ENCODE measurements at regions not wholly inside any gene's neighbourhood (a gene's known extent, or its start where the extent isn't known, plus 50 kb on each side); places are given as distances from the start of the nearest gene placed in this dataset.

DNA sequence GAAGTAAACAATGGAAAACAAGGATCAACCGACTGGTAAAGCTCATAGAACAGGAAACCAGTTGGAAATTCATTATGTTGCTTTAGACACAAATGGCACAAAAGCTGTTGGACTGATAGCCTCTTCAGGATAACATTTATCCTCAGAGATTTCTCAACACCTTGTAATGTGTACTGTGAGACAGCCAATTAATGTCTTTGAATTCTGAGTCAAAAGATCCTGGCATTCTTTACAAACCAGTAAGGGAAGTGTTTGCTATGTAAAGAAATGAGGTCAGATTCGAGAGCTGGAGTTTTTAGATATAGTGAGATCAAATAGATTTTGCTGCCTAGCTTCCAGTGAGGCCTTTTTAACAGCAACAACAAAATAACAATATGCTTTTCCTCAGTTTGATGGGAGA lies 439.2 kb downstream of the C6orf118 start:
- H3K27me3 ChIP-seq (ENCODE audit: control insufficient read depth in 1 of 2, insufficient read depth in 2 of 2, low read length in 2 of 2) = no peaks in the 10 kb centered on the region
- H3K4me3 ChIP-seq (ENCODE audit: low read depth in 1 of 2, low read length in 2 of 2) = no peak overlapping the region
- no peaks in the 10 kb centered on the region for H3K36me3 ChIP-seq (ENCODE audit: control insufficient read depth in 1 of 2, insufficient read depth in 2 of 2, low read length in 2 of 2)
- no peak overlapping the region for H3K9ac ChIP-seq (ENCODE audit: low read depth in 1 of 2, low read length in 2 of 2)
- peaks cover 6 to 21% of the 10 kb centered on the region in 2 donors for H3K9me3 ChIP-seq (ENCODE audit: control insufficient read depth in 1 of 2, low read length in 2 of 2)
- no peak overlapping the region for H3K27ac ChIP-seq (ENCODE audit: low read depth, low read length)
- no peaks in the 10 kb centered on the region for H3K4me1 ChIP-seq (ENCODE audit: control insufficient read depth in 1 of 2, insufficient read depth in 2 of 2, low read length in 2 of 2)

DNA sequence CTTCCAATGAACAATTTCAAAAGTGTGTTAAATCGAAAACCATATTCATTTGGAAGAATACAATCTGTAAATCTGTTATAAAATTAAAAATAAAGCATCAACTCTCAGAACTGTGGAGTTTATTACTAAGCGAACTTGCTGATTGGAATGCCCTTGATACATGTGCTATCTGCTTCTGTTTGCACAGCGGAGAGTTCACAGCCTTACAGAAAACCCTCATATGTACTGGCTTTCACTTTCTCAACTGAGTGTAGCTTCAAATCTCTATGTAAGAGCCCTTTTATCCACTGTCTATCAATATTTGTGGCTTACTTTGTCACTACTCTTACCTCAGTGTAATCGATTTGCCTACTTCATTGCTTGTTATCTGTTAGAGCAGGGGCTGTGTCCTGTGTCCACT lies 447.4 kb downstream of the C6orf118 start:
- H3K9me3 ChIP-seq (ENCODE audit: control insufficient read depth in 1 of 2, low read length in 2 of 2) = peaks cover 0 to 17% of the 10 kb centered on the region in 2 donors
- no peak overlapping the region for H3K4me3 ChIP-seq (ENCODE audit: low read depth in 1 of 2, low read length in 2 of 2)
- H3K36me3 ChIP-seq (ENCODE audit: control insufficient read depth in 1 of 2, insufficient read depth in 2 of 2, low read length in 2 of 2) = no peaks in the 10 kb centered on the region
- no peaks in the 10 kb centered on the region for H3K27me3 ChIP-seq (ENCODE audit: control insufficient read depth in 1 of 2, insufficient read depth in 2 of 2, low read length in 2 of 2)
- no peak overlapping the region for H3K27ac ChIP-seq (ENCODE audit: low read depth, low read length)
- no peak overlapping the region for H3K9ac ChIP-seq (ENCODE audit: low read depth in 1 of 2, low read length in 2 of 2)
- no peaks in the 10 kb centered on the region for H3K4me1 ChIP-seq (ENCODE audit: control insufficient read depth in 1 of 2, insufficient read depth in 2 of 2, low read length in 2 of 2)

GRCh38 chr6:164859816-164860215 lies 449.6 kb downstream of the C6orf118 start:
- H3K4me1 ChIP-seq (ENCODE audit: control insufficient read depth in 1 of 2, insufficient read depth in 2 of 2, low read length in 2 of 2) = no peaks in the 10 kb centered on the region
- H3K4me3 ChIP-seq (ENCODE audit: low read depth in 1 of 2, low read length in 2 of 2) = no peak overlapping the region
- H3K9ac ChIP-seq (ENCODE audit: low read depth in 1 of 2, low read length in 2 of 2) = no peak overlapping the region
- peaks cover 0 to 14% of the 10 kb centered on the region in 2 donors for H3K9me3 ChIP-seq (ENCODE audit: control insufficient read depth in 1 of 2, low read length in 2 of 2)
- no peaks in the 10 kb centered on the region for H3K27me3 ChIP-seq (ENCODE audit: control insufficient read depth in 1 of 2, insufficient read depth in 2 of 2, low read length in 2 of 2)
- H3K27ac ChIP-seq (ENCODE audit: low read depth, low read length) = no peak overlapping the region
- H3K36me3 ChIP-seq (ENCODE audit: control insufficient read depth in 1 of 2, insufficient read depth in 2 of 2, low read length in 2 of 2) = no peaks in the 10 kb centered on the region

GRCh38 chr6:164856138-164856537 lies 453.3 kb downstream of the C6orf118 start:
- Histone ChIP-seq H3K4me1 (ENCODE audit: control insufficient read depth in 1 of 2, insufficient read depth in 2 of 2, low read length in 2 of 2) (no peaks in the 10 kb centered on the region), H3K36me3 (ENCODE audit: control insufficient read depth in 1 of 2, insufficient read depth in 2 of 2, low read length in 2 of 2) (no peaks in the 10 kb centered on the region), H3K4me3 (ENCODE audit: low read depth in 1 of 2, low read length in 2 of 2) (no peak overlapping the region)

GRCh38 chr6:164855281-164855680 lies 454.1 kb downstream of the C6orf118 start:
- no peak overlapping the region for H3K27ac ChIP-seq (ENCODE audit: low read depth, low read length)
- H3K27me3 ChIP-seq (ENCODE audit: control insufficient read depth in 1 of 2, insufficient read depth in 2 of 2, low read length in 2 of 2) = no peaks in the 10 kb centered on the region
- H3K9ac ChIP-seq (ENCODE audit: low read depth in 1 of 2, low read length in 2 of 2) = no peak overlapping the region
- H3K4me1 ChIP-seq (ENCODE audit: control insufficient read depth in 1 of 2, insufficient read depth in 2 of 2, low read length in 2 of 2) = no peaks in the 10 kb centered on the region
- peaks cover 0 to 9% of the 10 kb centered on the region in 2 donors for H3K9me3 ChIP-seq (ENCODE audit: control insufficient read depth in 1 of 2, low read length in 2 of 2)
- no peak overlapping the region for H3K4me3 ChIP-seq (ENCODE audit: low read depth in 1 of 2, low read length in 2 of 2)
- no peaks in the 10 kb centered on the region for H3K36me3 ChIP-seq (ENCODE audit: control insufficient read depth in 1 of 2, insufficient read depth in 2 of 2, low read length in 2 of 2)

More at GRCh38 chr6:164856138-164856537, 453.3 kb downstream of the C6orf118 start:
- no peak overlapping the region for H3K9ac ChIP-seq (ENCODE audit: low read depth in 1 of 2, low read length in 2 of 2)
- H3K27ac ChIP-seq (ENCODE audit: low read depth, low read length) = no peak overlapping the region
- peaks cover 0 to 17% of the 10 kb centered on the region in 2 donors for H3K9me3 ChIP-seq (ENCODE audit: control insufficient read depth in 1 of 2, low read length in 2 of 2)
- no peaks in the 10 kb centered on the region for H3K27me3 ChIP-seq (ENCODE audit: control insufficient read depth in 1 of 2, insufficient read depth in 2 of 2, low read length in 2 of 2)

GRCh38 chr6:164854526-164854925 lies 454.9 kb downstream of the C6orf118 start:
- no peaks in the 10 kb centered on the region for H3K4me1 ChIP-seq (ENCODE audit: control insufficient read depth in 1 of 2, insufficient read depth in 2 of 2, low read length in 2 of 2)
- no peak overlapping the region for H3K4me3 ChIP-seq (ENCODE audit: low read depth in 1 of 2, low read length in 2 of 2)
- H3K9me3 ChIP-seq (ENCODE audit: control insufficient read depth in 1 of 2, low read length in 2 of 2) = peaks cover 0 to 9% of the 10 kb centered on the region in 2 donors
- H3K27ac ChIP-seq (ENCODE audit: low read depth, low read length) = no peak overlapping the region
- no peaks in the 10 kb centered on the region for H3K36me3 ChIP-seq (ENCODE audit: control insufficient read depth in 1 of 2, insufficient read depth in 2 of 2, low read length in 2 of 2)
- H3K9ac ChIP-seq (ENCODE audit: low read depth in 1 of 2, low read length in 2 of 2) = no peak overlapping the region
- H3K27me3 ChIP-seq (ENCODE audit: control insufficient read depth in 1 of 2, insufficient read depth in 2 of 2, low read length in 2 of 2) = no peaks in the 10 kb centered on the region

DNA sequence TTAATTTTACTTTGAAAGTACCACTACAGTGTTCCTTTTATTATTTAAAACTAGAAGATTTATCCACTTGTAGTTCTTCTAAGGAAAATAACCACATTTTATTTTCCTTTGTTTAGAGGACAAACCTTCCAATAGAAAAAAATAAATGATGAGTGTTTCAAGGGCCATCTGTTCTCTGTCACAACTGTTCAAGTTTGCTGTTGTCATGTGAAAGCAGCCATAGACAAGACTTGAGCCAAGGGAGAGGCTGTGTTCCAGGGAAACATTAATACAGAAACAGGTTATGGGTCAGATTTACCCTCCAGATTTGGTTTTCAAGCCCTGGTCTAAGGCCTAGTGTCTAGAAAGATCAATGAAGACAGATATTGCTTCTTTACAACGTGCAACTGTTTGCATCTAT lies 463.6 kb downstream of the C6orf118 start:
- no peak overlapping the region for H3K4me3 ChIP-seq (ENCODE audit: low read depth in 1 of 2, low read length in 2 of 2)
- no peaks in the 10 kb centered on the region for H3K27me3 ChIP-seq (ENCODE audit: control insufficient read depth in 1 of 2, insufficient read depth in 2 of 2, low read length in 2 of 2)
- no peak overlapping the region for H3K27ac ChIP-seq (ENCODE audit: low read depth, low read length)
- no peak overlapping the region for H3K9ac ChIP-seq (ENCODE audit: low read depth in 1 of 2, low read length in 2 of 2)
- H3K36me3 ChIP-seq (ENCODE audit: control insufficient read depth in 1 of 2, insufficient read depth in 2 of 2, low read length in 2 of 2) = no peaks in the 10 kb centered on the region
- no peaks in the 10 kb centered on the region for H3K4me1 ChIP-seq (ENCODE audit: control insufficient read depth in 1 of 2, insufficient read depth in 2 of 2, low read length in 2 of 2)
- H3K9me3 ChIP-seq (ENCODE audit: control insufficient read depth in 1 of 2, low read length in 2 of 2) = peaks cover 0 to 9% of the 10 kb centered on the region in 2 donors

DNA sequence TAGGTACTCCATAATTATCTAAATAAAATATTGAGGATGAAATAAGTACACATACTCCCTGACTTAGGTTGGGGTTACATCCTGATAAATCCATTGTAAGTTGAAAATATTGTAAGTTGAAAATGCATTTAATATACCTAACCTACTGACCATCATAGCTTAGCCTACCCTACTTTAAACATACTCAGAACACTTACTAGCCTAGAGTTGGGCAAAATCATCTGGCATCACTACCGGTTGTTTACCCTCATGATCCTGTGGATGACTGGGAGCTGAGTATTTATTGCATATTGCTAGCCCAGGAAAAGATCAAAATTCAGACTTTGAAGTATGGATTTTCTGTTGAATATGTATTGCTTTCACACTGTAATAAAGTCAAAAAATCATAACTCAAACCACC lies 467.3 kb downstream of the C6orf118 start:
- Histone ChIP-seq H3K4me1 (ENCODE audit: control insufficient read depth in 1 of 2, insufficient read depth in 2 of 2, low read length in 2 of 2) (no peaks in the 10 kb centered on the region), H3K36me3 (ENCODE audit: control insufficient read depth in 1 of 2, insufficient read depth in 2 of 2, low read length in 2 of 2) (no peaks in the 10 kb centered on the region), H3K9me3 (ENCODE audit: control insufficient read depth in 1 of 2, low read length in 2 of 2) (peaks cover 5 to 13% of the 10 kb centered on the region in 2 donors), H3K9ac (ENCODE audit: low read depth in 1 of 2, low read length in 2 of 2) (no peak overlapping the region), H3K27ac (ENCODE audit: low read depth, low read length) (no peak overlapping the region), H3K27me3 (ENCODE audit: control insufficient read depth in 1 of 2, insufficient read depth in 2 of 2, low read length in 2 of 2) (no peaks in the 10 kb centered on the region), H3K4me3 (ENCODE audit: low read depth in 1 of 2, low read length in 2 of 2) (no peak overlapping the region)

DNA sequence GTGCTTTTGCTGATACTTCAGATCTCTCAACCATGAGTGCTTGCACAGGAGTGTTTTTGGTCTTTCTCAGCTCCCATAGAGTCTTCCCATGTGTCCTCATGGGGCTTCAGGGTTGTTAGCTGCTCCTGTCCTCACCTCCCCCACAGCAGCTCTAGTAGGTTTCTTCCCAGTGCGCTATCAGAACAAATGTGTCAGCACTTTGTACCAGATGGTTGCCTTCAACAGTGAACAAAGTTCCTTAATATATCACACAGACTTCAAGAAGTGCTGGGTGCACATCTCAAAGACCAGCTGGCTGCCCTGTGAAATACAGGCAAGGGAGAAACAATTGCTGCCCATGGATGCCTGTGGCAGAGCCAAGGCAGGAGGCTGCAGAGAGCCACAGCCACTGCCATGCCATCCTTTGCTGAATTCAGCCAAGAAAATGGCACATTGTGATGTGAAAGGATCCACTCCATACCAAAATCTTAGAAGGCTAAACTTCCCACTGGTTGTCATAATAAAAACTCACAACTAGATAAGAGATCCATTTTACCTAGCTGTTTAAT lies 471.3 kb downstream of the C6orf118 start:
- Histone ChIP-seq H3K27ac (ENCODE audit: low read depth, low read length) (no peak overlapping the region), H3K4me1 (ENCODE audit: control insufficient read depth in 1 of 2, insufficient read depth in 2 of 2, low read length in 2 of 2) (no peaks in the 10 kb centered on the region), H3K9me3 (ENCODE audit: control insufficient read depth in 1 of 2, low read length in 2 of 2) (peaks cover 8 to 13% of the 10 kb centered on the region in 2 donors), H3K27me3 (ENCODE audit: control insufficient read depth in 1 of 2, insufficient read depth in 2 of 2, low read length in 2 of 2) (no peaks in the 10 kb centered on the region), H3K36me3 (ENCODE audit: control insufficient read depth in 1 of 2, insufficient read depth in 2 of 2, low read length in 2 of 2) (no peaks in the 10 kb centered on the region), H3K9ac (ENCODE audit: low read depth in 1 of 2, low read length in 2 of 2) (no peak overlapping the region), H3K4me3 (ENCODE audit: low read depth in 1 of 2, low read length in 2 of 2) (no peak overlapping the region)

- Histone ChIP-seq H3K27ac (ENCODE audit: low read depth, low read length) (no peak overlapping the region), H3K4me1 (ENCODE audit: control insufficient read depth in 1 of 2, insufficient read depth in 2 of 2, low read length in 2 of 2) (no peaks in the 10 kb centered on the region), H3K27me3 (ENCODE audit: control insufficient read depth in 1 of 2, insufficient read depth in 2 of 2, low read length in 2 of 2) (no peaks in the 10 kb centered on the region), H3K9ac (ENCODE audit: low read depth in 1 of 2, low read length in 2 of 2) (no peak overlapping the region), H3K4me3 (ENCODE audit: low read depth in 1 of 2, low read length in 2 of 2) (no peak overlapping the region), H3K36me3 (ENCODE audit: control insufficient read depth in 1 of 2, insufficient read depth in 2 of 2, low read length in 2 of 2) (no peaks in the 10 kb centered on the region), H3K9me3 (ENCODE audit: control insufficient read depth in 1 of 2, low read length in 2 of 2) (peaks cover 13 to 18% of the 10 kb centered on the region in 2 donors)
Observed at GRCh38 chr6:164836486-164836885, 472.9 kb downstream of the C6orf118 start.

DNA sequence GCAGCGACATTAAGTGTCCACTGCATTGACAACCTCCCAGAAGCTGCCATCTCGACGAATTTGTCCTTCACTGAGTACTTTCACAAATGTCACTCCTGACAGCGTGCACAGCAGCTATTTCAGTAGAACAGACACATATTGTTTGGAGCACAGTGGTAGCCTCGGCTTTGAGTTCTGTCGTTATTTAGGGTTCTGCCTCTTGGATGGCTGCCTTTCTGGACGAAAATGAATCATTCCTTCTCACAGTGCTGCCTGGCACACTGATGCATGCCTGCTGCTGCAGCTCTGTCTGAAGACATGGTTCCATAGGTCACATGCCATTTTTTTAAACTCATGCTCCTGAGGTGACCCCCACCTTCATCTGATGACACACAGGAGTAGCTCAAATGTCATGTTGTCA lies 477.0 kb downstream of the C6orf118 start:
- no peak overlapping the region for H3K9ac ChIP-seq (ENCODE audit: low read depth in 1 of 2, low read length in 2 of 2)
- no peak overlapping the region for H3K4me3 ChIP-seq (ENCODE audit: low read depth in 1 of 2, low read length in 2 of 2)
- no peaks in the 10 kb centered on the region for H3K36me3 ChIP-seq (ENCODE audit: control insufficient read depth in 1 of 2, insufficient read depth in 2 of 2, low read length in 2 of 2)
- H3K9me3 ChIP-seq (ENCODE audit: control insufficient read depth in 1 of 2, low read length in 2 of 2) = peaks cover 9 to 21% of the 10 kb centered on the region in 2 donors
- H3K27me3 ChIP-seq (ENCODE audit: control insufficient read depth in 1 of 2, insufficient read depth in 2 of 2, low read length in 2 of 2) = no peaks in the 10 kb centered on the region
- no peaks in the 10 kb centered on the region for H3K4me1 ChIP-seq (ENCODE audit: control insufficient read depth in 1 of 2, insufficient read depth in 2 of 2, low read length in 2 of 2)
- no peak overlapping the region for H3K27ac ChIP-seq (ENCODE audit: low read depth, low read length)
